Psoas muscle (tissue), 7 donors: ENCODE measurements at regions not wholly inside any gene's neighbourhood (a gene's known extent, or its start where the extent isn't known, plus 50 kb on each side); places are given as distances from the start of the nearest gene placed in this dataset.

Source experiments
- ATAC-seq, 4 donors: fragments of 200-7000 bp; cut with Tn5 transposase; one replicate each; pipeline ENCODE4 v1.9.1; 2020; ENCODE audit warnings: moderate library complexity in 3 of 4, mild to moderate bottlenecking in 2 of 4
- DNase-seq, 2 donors: peaks; one replicate each; pipeline ENCODE4 v3.0.0-alpha.2; 2020
- H3K27ac ChIP-seq: fragments of 200-600 bp; one replicate; pipeline ENCODE4 v1.8.0; 2022
- H3K27me3 ChIP-seq, 3 donors: fragments of 200-600 bp in 1 of 3; one replicate each; pipeline versions ENCODE4 v1.6.1 to v1.8.0; 2013 to 2022; ENCODE audit warnings: low read length in 2 of 3, mild to moderate bottlenecking in 2 of 3, moderate library complexity in 1 of 3; ENCODE audit not compliant: insufficient read depth in 3 of 3
- H3K36me3 ChIP-seq, 2 donors: fragments of 200-600 bp in 1 of 2; one replicate each; pipeline versions ENCODE4 v1.6.1 to v1.8.0; 2013 to 2022; ENCODE audit warnings: low read depth in 1 of 2, mild to moderate bottlenecking in 1 of 2, moderate library complexity in 1 of 2; ENCODE audit not compliant: insufficient read depth in 1 of 2
- H3K4me1 ChIP-seq: fragments of 200-600 bp; one replicate; pipeline ENCODE4 v1.8.0; 2022
- H3K4me3 ChIP-seq: fragments of 200-600 bp; one replicate; pipeline ENCODE4 v1.8.0; 2022; ENCODE audit warnings: mild to moderate bottlenecking
- H3K9me3 ChIP-seq: fragments of 200-600 bp; one replicate; pipeline ENCODE4 v1.8.0; 2022
- WGBS, 3 donors: extraction: QIAGEN DNeasy Blood & Tissue Kit; methylation state at CpG; one replicate each; pipeline versions ENCODE4 v1.1.6 to v1.1.7; 2013; 5-methylcytosine and 5-hydroxymethylcytosine counted together
- intact Hi-C, 2 donors: fragments of 100-400 bp; cut with DNase I; formaldehyde crosslinking; loops; one replicate each; pipeline versions ENCODE4 v1.11.0 to v1.14.2; 2022
- TF ChIP-seq, protein P1 (sequence below): fragments of 200-600 bp; IDR thresholded peaks from one replicate; pipeline ENCODE4 v1.8.0; 2022; ENCODE audit warnings: antibody characterized with exemption
- donor health status: healthy with polysubstance abuse.
- donor health status: DM: no; HTN: no; CAD: no; lungs with moderate emphysema.
- donor health status: Bipolar disorder and iron deficiency.
- donor health status: healthy.
- donor health status: DM: yes; HTN: yes; CAD: no.
- donor health status: DM: no; HTN: no; CAD: no.
- donor health status: DM: yes; HTN: yes; CAD: no.

- TF ChIP-seq, protein P1, sequence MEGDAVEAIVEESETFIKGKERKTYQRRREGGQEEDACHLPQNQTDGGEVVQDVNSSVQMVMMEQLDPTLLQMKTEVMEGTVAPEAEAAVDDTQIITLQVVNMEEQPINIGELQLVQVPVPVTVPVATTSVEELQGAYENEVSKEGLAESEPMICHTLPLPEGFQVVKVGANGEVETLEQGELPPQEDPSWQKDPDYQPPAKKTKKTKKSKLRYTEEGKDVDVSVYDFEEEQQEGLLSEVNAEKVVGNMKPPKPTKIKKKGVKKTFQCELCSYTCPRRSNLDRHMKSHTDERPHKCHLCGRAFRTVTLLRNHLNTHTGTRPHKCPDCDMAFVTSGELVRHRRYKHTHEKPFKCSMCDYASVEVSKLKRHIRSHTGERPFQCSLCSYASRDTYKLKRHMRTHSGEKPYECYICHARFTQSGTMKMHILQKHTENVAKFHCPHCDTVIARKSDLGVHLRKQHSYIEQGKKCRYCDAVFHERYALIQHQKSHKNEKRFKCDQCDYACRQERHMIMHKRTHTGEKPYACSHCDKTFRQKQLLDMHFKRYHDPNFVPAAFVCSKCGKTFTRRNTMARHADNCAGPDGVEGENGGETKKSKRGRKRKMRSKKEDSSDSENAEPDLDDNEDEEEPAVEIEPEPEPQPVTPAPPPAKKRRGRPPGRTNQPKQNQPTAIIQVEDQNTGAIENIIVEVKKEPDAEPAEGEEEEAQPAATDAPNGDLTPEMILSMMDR = no peak
- intact Hi-C loops = no loop called here
Observed at GRCh38 chr16:5845046-5845445, 747.5 kb upstream of the EEF2KMT start.

DNA sequence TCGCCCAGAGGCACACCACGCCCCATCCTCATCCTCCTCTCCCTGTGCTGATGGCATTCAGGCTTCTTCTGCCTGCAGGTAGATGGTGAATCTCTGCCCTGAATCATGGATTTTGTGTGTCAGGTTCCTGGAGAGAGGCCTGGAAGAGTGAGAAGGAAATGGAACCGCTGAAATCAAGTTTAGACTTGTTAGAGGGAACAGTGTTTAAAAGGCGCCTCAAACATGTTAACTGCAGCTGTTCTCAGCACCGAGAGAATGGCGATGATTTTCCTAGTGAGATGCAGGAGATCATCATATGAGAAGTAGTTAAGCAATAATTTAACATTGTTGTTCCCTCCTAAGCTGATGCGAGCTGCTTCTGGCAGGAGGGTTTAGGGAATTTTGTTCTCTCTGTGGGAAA is 744.4 kb upstream of the EEF2KMT start:
- intact Hi-C loops = no loop called here
- no peak for DNase-seq
- Histone ChIP-seq H3K27me3 (peaks cover 0 to 2% (median 0%) of the 10 kb centered on the region in 3 donors), H3K27ac (no peak overlapping the region), H3K4me3 (no peak overlapping the region), H3K4me1 (no peaks in the 10 kb centered on the region), H3K9me3 (no peaks in the 10 kb centered on the region), H3K36me3 (no peaks in the 10 kb centered on the region)
- 51 to 62% (median 54%) methylated on average over 7 of the region's 7 CpGs for WGBS, 3 donors
- ATAC-seq = no peak
- TF ChIP-seq, protein P1 = no peak

More at GRCh38 chr16:5845046-5845445, 747.5 kb upstream of the EEF2KMT start:
- no peak for DNase-seq
- no peaks in the 10 kb centered on the region for H3K36me3 ChIP-seq
- no peak overlapping the region for H3K4me3 ChIP-seq
- H3K4me1 ChIP-seq = no peaks in the 10 kb centered on the region
- ATAC-seq = no peak
- WGBS, 3 donors = 22 to 27% (median 26%) methylated on average over 3 of the region's 3 CpGs
- H3K27ac ChIP-seq = no peak overlapping the region
- no peaks in the 10 kb centered on the region for H3K27me3 ChIP-seq
- no peaks in the 10 kb centered on the region for H3K9me3 ChIP-seq

- H3K27ac ChIP-seq = no peak overlapping the region
- intact Hi-C loops = no loop called here
- peaks cover 0 to 2% (median 0%) of the 10 kb centered on the region in 3 donors for H3K27me3 ChIP-seq
- TF ChIP-seq, protein P1 = no peak
- H3K9me3 ChIP-seq = no peaks in the 10 kb centered on the region
- no peak for ATAC-seq
- DNase-seq = no peak
- H3K36me3 ChIP-seq = no peaks in the 10 kb centered on the region
- no peaks in the 10 kb centered on the region for H3K4me1 ChIP-seq
- 73 to 78% (median 78%) methylated on average over 3 of the region's 3 CpGs for WGBS, 3 donors
- H3K4me3 ChIP-seq = no peak overlapping the region
Observed at GRCh38 chr16:5838725-5839124, 741.1 kb upstream of the EEF2KMT start.

GRCh38 chr16:5838071-5838470 is 740.5 kb upstream of the EEF2KMT start:
- 78 to 84% (median 82%) methylated on average over 7 of the region's 7 CpGs for WGBS, 3 donors
- Histone ChIP-seq H3K4me1 (no peaks in the 10 kb centered on the region), H3K27me3 (peaks cover 0 to 2% (median 0%) of the 10 kb centered on the region in 3 donors), H3K27ac (no peak overlapping the region), H3K4me3 (no peak overlapping the region), H3K9me3 (no peaks in the 10 kb centered on the region), H3K36me3 (no peaks in the 10 kb centered on the region)
- ATAC-seq (no peak), DNase-seq (no peak)
- intact Hi-C loops = no loop called here
- TF ChIP-seq, protein P1 = no peak

DNA sequence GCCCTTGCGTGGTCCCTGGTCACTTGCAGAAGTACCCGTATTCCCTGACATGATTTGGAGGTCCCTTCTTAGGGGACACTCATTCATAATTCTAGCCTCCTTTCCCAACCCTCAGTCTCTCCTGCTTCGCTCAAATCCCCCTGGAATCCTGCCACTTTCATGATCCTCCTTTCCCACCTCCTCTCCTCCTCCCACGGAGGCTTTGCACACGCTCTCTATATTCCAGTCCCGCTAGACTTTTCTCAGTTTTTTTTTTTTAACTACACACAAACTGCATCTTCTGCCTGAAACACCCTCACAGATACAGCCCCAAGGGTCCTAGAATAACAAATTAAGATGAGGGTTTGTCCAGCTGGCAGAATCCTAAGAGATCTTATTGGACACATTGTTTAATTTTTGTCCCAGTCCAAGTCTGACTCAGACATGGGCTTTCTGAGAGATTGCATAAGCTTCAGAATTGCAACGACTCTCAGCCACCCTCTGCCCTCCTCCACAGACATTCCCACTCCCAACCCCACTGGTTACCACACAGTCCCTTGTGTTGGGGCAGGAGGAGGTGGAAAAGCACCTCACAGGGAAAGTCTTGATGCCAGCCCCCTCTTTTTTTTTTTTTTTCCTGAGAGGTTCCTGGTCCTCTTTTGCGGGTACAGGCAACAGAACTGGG is 739.5 kb upstream of the EEF2KMT start:
- H3K27ac ChIP-seq = no peak overlapping the region
- H3K4me3 ChIP-seq = no peak overlapping the region
- no peaks in the 10 kb centered on the region for H3K9me3 ChIP-seq
- no peaks in the 10 kb centered on the region for H3K4me1 ChIP-seq
- WGBS, 3 donors = 43 to 56% (median 55%) methylated on average over 8 of the region's 8 CpGs
- no peaks in the 10 kb centered on the region for H3K36me3 ChIP-seq
- peaks cover 0 to 2% (median 0%) of the 10 kb centered on the region in 3 donors for H3K27me3 ChIP-seq
- TF ChIP-seq, protein P1 = no peak
- ATAC-seq (no peak), DNase-seq (no peak)
- intact Hi-C loops = no loop called here
